ENCODE measurements at regions not wholly inside any gene's neighbourhood (a gene's known extent, or its start where the extent isn't known, plus 50 kb on each side); places are given as distances from the start of the nearest gene placed in this dataset.

- TF ChIP-seq POLR2A (IDR thresholded peaks at IDR 0.05) (no peak), CTCF (IDR thresholded peaks at IDR 0.05) (no peak)
Observed at GRCh38 chr10:101283762-101284100, 54.5 kb upstream of the LBX1 start.
